HCT116 (cell line): ENCODE measurements at regions not wholly inside any gene's neighbourhood (a gene's known extent, or its start where the extent isn't known, plus 50 kb on each side); places are given as distances from the start of the nearest gene placed in this dataset.

Source experiments
- ATAC-seq: fragments of 200-7000 bp; cut with Tn5 transposase; 2 replicates; pipeline ENCODE4 v1.9.1; 2020; ENCODE audit warnings: mild to moderate bottlenecking, moderate library complexity
- BruUV-seq: library from RNA; stranded (reverse); fragments of 400-500 nt; replicated peaks from 2 replicates; lab custom pipeline; 2021; lab: Mats Ljungman, UMichigan
- CTCF ChIA-PET: fragments of 300-600 bp; sonication (Branson Sonifier 250); formaldehyde crosslinking; loops from one replicate; lab custom pipeline; 2021; ENCODE audit warnings: antibody characterized with exemption; lab: Charles Lee
- POLR2A ChIA-PET: fragments of 300-600, 350-600 bp; sonication (Branson Sonifier 250); formaldehyde crosslinking; loops from one replicate; lab custom pipeline; 2021; ENCODE audit warnings: antibody characterized with exemption; lab: Charles Lee
- RAD21 ChIA-PET, 2 experiments: fragments of 300-600 bp; sonication (Branson Sonifier 250); formaldehyde crosslinking; loops; one replicate each; lab custom pipeline; 2023; ENCODE audit warnings: low total read pairs in 2 of 2; ENCODE audit not compliant: uncharacterized antibody in 2 of 2, unreplicated experiment in 2 of 2, low non-redundant PET in 1 of 2; lab: Charles Lee
- DNase-seq: peaks from one replicate; pipeline ENCODE4 v3.0.0-alpha.2; 2010; ENCODE audit warnings: low read depth, low spot score
- H2AFZ ChIP-seq: fragments of 200-600 bp; shearing (Covaris generic), sonication (generic); 2 replicates; pipeline ENCODE4 v1.6.1; 2017; ENCODE audit warnings: low read depth, mixed run types, mixed read lengths, antibody characterized with exemption, low read length; ENCODE audit not compliant: poor library complexity, severe bottlenecking
- H3K27ac ChIP-seq: 2 replicates; pipeline ENCODE4 v1.5.1; 2012; ENCODE audit warnings: low read depth, low read length
- H3K27me3 ChIP-seq: fragments of 200-600 bp; sonication (generic); 2 replicates; pipeline ENCODE4 v1.6.1; 2016; ENCODE audit warnings: mixed run types, low read length, mixed read lengths; ENCODE audit not compliant: insufficient read depth
- H3K36me3 ChIP-seq, 2 experiments: fragments of 200-500 bp in 1 of 2; fragments of 200-600 bp in 1 of 2; sonication (Bioruptor generic) in 1 of 2; sonication (generic) in 1 of 2; 2 replicates each; pipeline versions ENCODE4 v1.5.1 to v1.6.1; 2014 to 2016; ENCODE audit warnings: low read length in 2 of 2, inconsistent platforms in 1 of 2, mixed read lengths in 1 of 2, mixed run types in 1 of 2; ENCODE audit not compliant: insufficient read depth in 2 of 2, control insufficient read depth in 1 of 2
- H3K4me1 ChIP-seq, 2 experiments: fragments of 200-600 bp in 1 of 2; sonication (generic) in 1 of 2; 2 replicates each; pipeline versions ENCODE4 v1.5.1 to v1.6.1; 2012 to 2017; ENCODE audit warnings: low read length in 2 of 2, inconsistent platforms in 1 of 2, mild to moderate bottlenecking in 1 of 2, mixed read lengths in 1 of 2, mixed run types in 1 of 2, moderate library complexity in 1 of 2; ENCODE audit not compliant: insufficient read depth in 2 of 2, control insufficient read depth in 1 of 2
- H3K4me2 ChIP-seq: fragments of 200-600 bp; sonication (generic); 2 replicates; pipeline ENCODE4 v1.6.1; 2017; ENCODE audit warnings: mixed run types, low read length, mixed read lengths
- H3K4me3 ChIP-seq, 2 experiments: fragments of 200-600 bp in 1 of 2; sonication (generic) in 1 of 2; replicated peaks in 1 of 2; 2 replicates each; pipeline ENCODE4 v1.5.1; 2011 to 2016; ENCODE audit warnings: low read length in 2 of 2, control low read depth in 1 of 2, low read depth in 1 of 2, mild to moderate bottlenecking in 1 of 2, mixed read lengths in 1 of 2, mixed run types in 1 of 2
- H3K79me2 ChIP-seq: fragments of 200-600 bp; sonication (generic); 2 replicates; pipeline ENCODE4 v1.6.1; 2017; ENCODE audit warnings: mild to moderate bottlenecking, mixed run types, low read length, moderate library complexity, mixed read lengths; ENCODE audit not compliant: insufficient read depth
- H3K9ac ChIP-seq: fragments of 200-600 bp; sonication (generic); 2 replicates; pipeline ENCODE4 v1.6.1; 2016; ENCODE audit warnings: low read length, mixed read lengths
- H3K9me2 ChIP-seq: fragments of 200-600 bp; sonication (generic), shearing (Covaris generic); 2 replicates; pipeline ENCODE4 v1.6.1; 2017; ENCODE audit warnings: mixed run types, mild to moderate bottlenecking, moderate library complexity; ENCODE audit not compliant: insufficient read depth
- H3K9me3 ChIP-seq, 2 experiments: fragments of 200-500 bp in 1 of 2; fragments of 200-600 bp in 1 of 2; sonication (Bioruptor generic) in 1 of 2; sonication (generic) in 1 of 2; 2 replicates each; pipeline ENCODE4 v1.6.1; 2014 to 2017; ENCODE audit warnings: low read length in 2 of 2, mixed read lengths in 2 of 2, inconsistent platforms in 1 of 2, low read depth in 1 of 2, mild to moderate bottlenecking in 1 of 2, mixed run types in 1 of 2, moderate library complexity in 1 of 2; ENCODE audit not compliant: control insufficient read depth in 1 of 2, insufficient read depth in 1 of 2
- H4K20me1 ChIP-seq: fragments of 200-600 bp; sonication (generic), shearing (Covaris generic); 2 replicates; pipeline ENCODE4 v1.6.1; 2017; ENCODE audit warnings: mixed run types, mild to moderate bottlenecking, moderate library complexity; ENCODE audit not compliant: insufficient read depth
- ATF3 ChIP-seq: IDR thresholded peaks from 2 replicates; pipeline ENCODE4 v1.6.1; 2012
- CTCF ChIP-seq, 3 experiments: fragments of 200-600 bp in 1 of 3; sonication (generic) in 1 of 3; IDR thresholded peaks in 2 of 3; conservative IDR thresholded peaks in 1 of 3; 2 replicates each; pipeline ENCODE4 v1.5.1; 2012 to 2017; ENCODE audit warnings: low read depth in 2 of 3, low read length in 2 of 3, antibody characterized with exemption in 1 of 3, borderline replicate concordance in 1 of 3, control low read depth in 1 of 3, mild to moderate bottlenecking in 1 of 3, mixed read lengths in 1 of 3, mixed run types in 1 of 3, moderate library complexity in 1 of 3; ENCODE audit not compliant: insufficient read depth in 1 of 3
- EGR1 ChIP-seq: IDR thresholded peaks from 2 replicates; pipeline ENCODE4 v1.6.1; 2012; ENCODE audit warnings: low read depth
- EZH2phosphoT487 ChIP-seq: fragments of 200-600 bp; IDR thresholded peaks from 2 replicates; pipeline ENCODE4 v1.6.1; 2018; ENCODE audit warnings: antibody characterized with exemption, borderline replicate concordance
- SIN3A ChIP-seq: IDR thresholded peaks from 2 replicates; pipeline ENCODE4 v1.6.1; 2012; ENCODE audit warnings: low read depth
- TCF7L2 ChIP-seq: IDR thresholded peaks from 2 replicates; pipeline ENCODE4 v1.7.0; 2011; ENCODE audit warnings: borderline replicate concordance, inconsistent platforms; ENCODE audit not compliant: insufficient read depth, insufficient read length; ENCODE audit errors: extremely low read depth
- YY1 ChIP-seq: IDR thresholded peaks from 2 replicates; pipeline ENCODE4 v1.6.1; 2011; ENCODE audit warnings: low read length, low read depth, moderate library complexity, mild to moderate bottlenecking; ENCODE audit not compliant: insufficient replicate concordance; ENCODE audit errors: extremely low read depth
- ZFX ChIP-seq: fragments of 450-650 bp; IDR thresholded peaks from 2 replicates; pipeline ENCODE4 v1.6.1; 2017
- ZNF274 ChIP-seq: fragments of 200-500 bp; sonication (Bioruptor generic); IDR thresholded peaks from 2 replicates; pipeline ENCODE4 v1.6.1; 2014; ENCODE audit warnings: mild to moderate bottlenecking, low read depth, low read length, inconsistent platforms
- intact Hi-C: fragments of 100-400 bp; cut with micrococcal nuclease; formaldehyde crosslinking; loops from 2 replicates; pipeline ENCODE4 v1.10.0; 2022

GRCh38 chr3:69642606-69643005, 96.7 kb upstream of the MITF start:
- H3K9ac ChIP-seq = no peak overlapping the region
- POLR2A ChIA-PET = no interaction called here
- H3K27ac ChIP-seq = no peak overlapping the region
- H3K4me3 ChIP-seq = no peak overlapping the region
- DNase-seq = no peak
- H3K9me3 ChIP-seq = no peaks in the 10 kb centered on the region
- no peaks in the 10 kb centered on the region for H4K20me1 ChIP-seq
- no peaks in the 10 kb centered on the region for H3K36me3 ChIP-seq
- no peaks in the 10 kb centered on the region for H3K4me1 ChIP-seq
- H3K4me2 ChIP-seq = no peak overlapping the region
- no peak for TF ChIP-seq ZFX
- no peak for TF ChIP-seq ZNF274
- no peak for TF ChIP-seq SIN3A
- TF ChIP-seq YY1 = no peak
- no peak for TF ChIP-seq TCF7L2
- no peak for TF ChIP-seq ATF3
- TF ChIP-seq EGR1 = no peak
- H3K9me2 ChIP-seq = no peaks in the 10 kb centered on the region
- H3K27me3 ChIP-seq = no peaks in the 10 kb centered on the region
- CTCF ChIA-PET = no interaction called here
- BruUV-seq = no TSS peak
- no peak for ATAC-seq
- H2AFZ ChIP-seq = no peak overlapping the region
- RAD21 ChIA-PET = no interaction called here
- H3K79me2 ChIP-seq = no peaks in the 10 kb centered on the region
- intact Hi-C loops = no loop called here

- BruUV-seq = no TSS peak
- no peaks in the 10 kb centered on the region for H3K9me3 ChIP-seq
- H3K9ac ChIP-seq = no peak overlapping the region
- no peak overlapping the region for H3K4me2 ChIP-seq
- H3K36me3 ChIP-seq = no peaks in the 10 kb centered on the region
- intact Hi-C loops = no loop called here
- no peaks in the 10 kb centered on the region for H3K27me3 ChIP-seq
- ChIA-PET CTCF (no interaction called here), RAD21 (no interaction called here), POLR2A (no interaction called here)
- H4K20me1 ChIP-seq = no peaks in the 10 kb centered on the region
- no peaks in the 10 kb centered on the region for H3K4me1 ChIP-seq
- no peak overlapping the region for H2AFZ ChIP-seq
- H3K9me2 ChIP-seq = no peaks in the 10 kb centered on the region
- ATAC-seq = no peak
- no peak overlapping the region for H3K27ac ChIP-seq
- no peak for TF ChIP-seq CTCF (IDR thresholded peaks at IDR 0.05 in 2 of 3, conservative IDR thresholded peaks at IDR 0.05 in 1 of 3; ENCODE audit: borderline replicate concordance in 1 of 3, insufficient read depth in 1 of 3, low read depth in 2 of 3, low read length in 2 of 3)
- no peak for TF ChIP-seq EZH2phosphoT487
- TF ChIP-seq ZNF274 = no peak
- TF ChIP-seq ZFX = no peak
- no peaks in the 10 kb centered on the region for H3K79me2 ChIP-seq
- H3K4me3 ChIP-seq = no peak overlapping the region
- no peak for DNase-seq
These were observed 99.4 kb upstream of the MITF start for GRCh38 chr3:69639851-69640250.
